Endothelial cell of umbilical vein (primary cell): ENCODE measurements at regions not wholly inside any gene's neighbourhood (a gene's known extent, or its start where the extent isn't known, plus 50 kb on each side); places are given as distances from the start of the nearest gene placed in this dataset.

ENCODE experiments used
- BruUV-seq: library from RNA; stranded (reverse); fragments of 400-500 nt; replicated peaks from 2 replicates; lab custom pipeline; 2021; lab: Mats Ljungman, UMichigan
- CTCF ChIA-PET: fragments of 300-600, 350-600 bp; sonication (Branson Sonifier 250); formaldehyde crosslinking; loops from one replicate; lab custom pipeline; 2021; ENCODE audit warnings: antibody characterized with exemption, inconsistent platforms; lab: Charles Lee
- POLR2A ChIA-PET: fragments of 300-600, 350-600 bp; sonication (Branson Sonifier 250); formaldehyde crosslinking; loops from one replicate; lab custom pipeline; 2021; ENCODE audit warnings: antibody characterized with exemption, inconsistent platforms; lab: Charles Lee
- DNase-seq: peaks from one replicate; pipeline ENCODE4 v3.0.0-alpha.2; 2011; ENCODE audit warnings: low read depth, low spot score
- FAIRE-seq: peaks from 2 replicates; lab custom pipeline; 2011; peaks lifted over from hg19 to GRCh38; lab: Jason Lieb, UNC
- H2AFZ ChIP-seq: 2 replicates; pipeline ENCODE4 v1.6.0; 2012; ENCODE audit warnings: low read depth, low read length, control low read depth, inconsistent platforms
- H3K27ac ChIP-seq: 2 replicates; pipeline ENCODE4 v1.5.1; 2011; ENCODE audit warnings: low read depth, mild to moderate bottlenecking, control low read depth, low read length, moderate library complexity; ENCODE audit not compliant: insufficient read depth
- H3K27me3 ChIP-seq, 2 experiments: 2 replicates each; pipeline versions ENCODE4 v1.6.0 to v1.6.1; 2011; ENCODE audit warnings: low read length in 2 of 2, mixed read lengths in 1 of 2; ENCODE audit not compliant: control insufficient read depth in 2 of 2, insufficient read depth in 2 of 2
- H3K36me3 ChIP-seq, 2 experiments: 2 replicates in 1 of 2; 3 replicates in 1 of 2; pipeline ENCODE4 v1.5.1; 2011; ENCODE audit warnings: low read length in 2 of 2, mild to moderate bottlenecking in 1 of 2, moderate library complexity in 1 of 2; ENCODE audit not compliant: control insufficient read depth in 2 of 2, insufficient read depth in 2 of 2; ENCODE audit errors: extremely low read depth in 1 of 2
- H3K4me1 ChIP-seq: 3 replicates; pipeline ENCODE4 v1.5.1; 2011; ENCODE audit warnings: mild to moderate bottlenecking, low read length; ENCODE audit not compliant: control insufficient read depth, insufficient read depth; ENCODE audit errors: extremely low read depth
- H3K4me2 ChIP-seq: 2 replicates; pipeline ENCODE4 v1.6.1; 2011; ENCODE audit warnings: low read length, control low read depth, mixed read lengths; ENCODE audit not compliant: insufficient read depth
- H3K4me3 ChIP-seq, 3 experiments: fragments of 200-600 bp in 1 of 3; sonication (generic), shearing (Covaris generic) in 1 of 3; replicated peaks in 1 of 3; 2 replicates each; pipeline ENCODE4 v1.5.1; 2011 to 2016; ENCODE audit warnings: control low read depth in 3 of 3, low read length in 3 of 3, mild to moderate bottlenecking in 2 of 3, inconsistent platforms in 1 of 3, low read depth in 1 of 3, moderate library complexity in 1 of 3; ENCODE audit not compliant: insufficient read depth in 1 of 3
- H3K79me2 ChIP-seq: 2 replicates; pipeline ENCODE4 v1.6.0; 2012; ENCODE audit warnings: low read length, inconsistent platforms; ENCODE audit not compliant: control insufficient read depth, insufficient read depth
- H3K9ac ChIP-seq: replicated peaks from 2 replicates; pipeline ENCODE3; 2011; ENCODE audit warnings: low read length, control low read depth; ENCODE audit not compliant: insufficient read depth; ENCODE audit errors: extremely low read depth
- H3K9me1 ChIP-seq: replicated peaks from 3 replicates; pipeline ENCODE4 v1.6.0; 2011; ENCODE audit warnings: mild to moderate bottlenecking, low read length; ENCODE audit not compliant: control insufficient read depth, insufficient read depth; ENCODE audit errors: extremely low read depth
- H3K9me3 ChIP-seq: replicated peaks from 2 replicates; pipeline ENCODE4 v1.5.1; 2012; ENCODE audit warnings: low read length, inconsistent platforms; ENCODE audit not compliant: control insufficient read depth, insufficient read depth
- H4K20me1 ChIP-seq: replicated peaks from 2 replicates; pipeline ENCODE3; 2011; ENCODE audit warnings: mild to moderate bottlenecking, low read length; ENCODE audit not compliant: control insufficient read depth, insufficient read depth; ENCODE audit errors: extremely low read depth
- EZH2 ChIP-seq: IDR thresholded peaks from 2 replicates; pipeline ENCODE4 v1.6.1; 2012; ENCODE audit warnings: borderline replicate concordance, low read depth, mild to moderate bottlenecking, moderate library complexity, low read length, inconsistent platforms; ENCODE audit not compliant: severe bottlenecking
- FOS ChIP-seq: IDR thresholded peaks from 2 replicates; pipeline ENCODE4 v1.6.1; 2011; ENCODE audit warnings: mild to moderate bottlenecking, low read length, moderate library complexity, borderline replicate concordance; ENCODE audit not compliant: insufficient read depth
- GATA2 ChIP-seq: IDR thresholded peaks from 2 replicates; pipeline ENCODE4 v1.7.0; 2011; ENCODE audit warnings: low read depth, mild to moderate bottlenecking, moderate library complexity, mixed read lengths, low read length; ENCODE audit not compliant: insufficient read length, insufficient read depth
- JUN ChIP-seq: IDR thresholded peaks from 2 replicates; pipeline ENCODE4 v1.6.1; 2011; ENCODE audit warnings: borderline replicate concordance, low read depth; ENCODE audit not compliant: insufficient read length, insufficient read depth
- MYC ChIP-seq: IDR thresholded peaks from one replicate; pipeline ENCODE4 v1.6.1; 2011; ENCODE audit warnings: mild to moderate bottlenecking, low read depth, low read length
- POLR2A ChIP-seq: IDR thresholded peaks from 2 replicates; pipeline ENCODE4 v1.6.1; 2012; ENCODE audit warnings: low read depth, mild to moderate bottlenecking, control low read depth, low read length
- POLR2AphosphoS5 ChIP-seq: IDR thresholded peaks from 2 replicates; pipeline ENCODE4 v1.6.1; 2012; ENCODE audit warnings: low read depth, mild to moderate bottlenecking, control low read depth, low read length, moderate library complexity; ENCODE audit not compliant: insufficient read depth
- dilution Hi-C: fragments of 300-500 bp; cut with MboI; formaldehyde crosslinking; loops from one replicate; pipeline ENCODE4 v1.15.0; 2019; ENCODE audit warnings: low sequenced_read_pairs; ENCODE audit not compliant: extremely low pct_ligation_motif_present
- intact Hi-C: fragments of 100-400 bp; cut with micrococcal nuclease; formaldehyde crosslinking; loops from one replicate; pipeline ENCODE4 v1.10.0; 2022
- TF ChIP-seq, protein P1 (sequence below), 2 donors: IDR thresholded peaks; 1 replicate in 1 of 2; 2 replicates in 1 of 2; pipeline ENCODE4 v1.5.1; 2011; ENCODE audit warnings: low read length in 2 of 2, mild to moderate bottlenecking in 2 of 2, moderate library complexity in 2 of 2, control low read depth in 1 of 2, inconsistent platforms in 1 of 2, low read depth in 1 of 2; ENCODE audit not compliant: insufficient read depth in 1 of 2; ENCODE audit errors: extremely low read depth in 1 of 2
- TF ChIP-seq, protein P2 (sequence below): IDR thresholded peaks from 2 replicates; pipeline ENCODE4 v1.6.1; 2011; ENCODE audit not compliant: insufficient read depth, insufficient read length

DNA sequence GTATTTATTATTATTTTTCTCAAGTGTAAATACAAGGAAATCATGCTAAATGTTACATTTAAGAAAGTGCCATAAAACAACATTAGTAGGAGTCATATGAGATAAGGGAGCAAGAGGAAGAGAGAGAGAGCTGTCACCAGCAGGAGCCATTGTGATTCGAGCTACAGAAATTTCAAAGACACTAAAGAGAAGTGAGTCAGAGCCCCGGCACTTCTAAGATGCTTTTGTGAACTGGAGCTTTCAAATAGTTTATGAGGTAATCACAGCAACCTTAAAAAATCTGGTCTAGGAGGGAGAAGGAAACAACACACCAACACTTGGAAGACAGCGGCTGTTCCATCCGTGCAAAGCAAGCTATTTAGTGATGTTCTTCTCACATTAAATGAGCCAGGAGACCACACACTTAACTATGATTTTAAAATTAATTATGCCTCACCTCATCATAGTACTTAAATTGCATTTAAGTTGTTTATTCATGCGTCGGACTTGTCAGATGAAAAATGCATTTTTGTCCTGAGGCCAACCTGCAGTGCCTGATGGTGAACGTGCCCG is 382.7 kb upstream of the SALL3 start:
- intact Hi-C loops: no loop called here
- Histone ChIP-seq H3K36me3 (no peaks in the 10 kb centered on the region), H2AFZ (no peak overlapping the region), H3K27me3 (no peaks in the 10 kb centered on the region), H3K4me3 (no peak overlapping the region), H3K79me2 (no peaks in the 10 kb centered on the region), H4K20me1 (no peaks in the 10 kb centered on the region), H3K27ac (no peak overlapping the region), H3K9ac (no peak overlapping the region), H3K9me3 (peaks cover 4% of the 10 kb centered on the region), H3K9me1 (no peaks in the 10 kb centered on the region), H3K4me1 (no peaks in the 10 kb centered on the region), H3K4me2 (no peak overlapping the region)
- TF ChIP-seq GATA2 (no peak), FOS (no peak), JUN (no peak), POLR2AphosphoS5 (no peak), POLR2A (no peak), EZH2 (no peak), MYC (no peak)
- TF ChIP-seq, protein P1, sequence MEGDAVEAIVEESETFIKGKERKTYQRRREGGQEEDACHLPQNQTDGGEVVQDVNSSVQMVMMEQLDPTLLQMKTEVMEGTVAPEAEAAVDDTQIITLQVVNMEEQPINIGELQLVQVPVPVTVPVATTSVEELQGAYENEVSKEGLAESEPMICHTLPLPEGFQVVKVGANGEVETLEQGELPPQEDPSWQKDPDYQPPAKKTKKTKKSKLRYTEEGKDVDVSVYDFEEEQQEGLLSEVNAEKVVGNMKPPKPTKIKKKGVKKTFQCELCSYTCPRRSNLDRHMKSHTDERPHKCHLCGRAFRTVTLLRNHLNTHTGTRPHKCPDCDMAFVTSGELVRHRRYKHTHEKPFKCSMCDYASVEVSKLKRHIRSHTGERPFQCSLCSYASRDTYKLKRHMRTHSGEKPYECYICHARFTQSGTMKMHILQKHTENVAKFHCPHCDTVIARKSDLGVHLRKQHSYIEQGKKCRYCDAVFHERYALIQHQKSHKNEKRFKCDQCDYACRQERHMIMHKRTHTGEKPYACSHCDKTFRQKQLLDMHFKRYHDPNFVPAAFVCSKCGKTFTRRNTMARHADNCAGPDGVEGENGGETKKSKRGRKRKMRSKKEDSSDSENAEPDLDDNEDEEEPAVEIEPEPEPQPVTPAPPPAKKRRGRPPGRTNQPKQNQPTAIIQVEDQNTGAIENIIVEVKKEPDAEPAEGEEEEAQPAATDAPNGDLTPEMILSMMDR (IDR thresholded peaks at IDR 0.05; ENCODE audit: extremely low read depth in 1 of 2, insufficient read depth in 1 of 2, low read depth in 1 of 2, low read length in 2 of 2): no peak
- TF ChIP-seq, protein P2, sequence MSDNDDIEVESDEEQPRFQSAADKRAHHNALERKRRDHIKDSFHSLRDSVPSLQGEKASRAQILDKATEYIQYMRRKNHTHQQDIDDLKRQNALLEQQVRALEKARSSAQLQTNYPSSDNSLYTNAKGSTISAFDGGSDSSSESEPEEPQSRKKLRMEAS: no peak
- dilution Hi-C loops: no loop called here
- CTCF ChIA-PET: no interaction called here
- POLR2A ChIA-PET: no interaction called here
- BruUV-seq: no TSS peak
- DNase-seq (no peak), FAIRE-seq (no peak)
